Caco-2 (cell line): ENCODE measurements at regions not wholly inside any gene's neighbourhood (a gene's known extent, or its start where the extent isn't known, plus 50 kb on each side); places are given as distances from the start of the nearest gene placed in this dataset.

Experiments used
- BruUV-seq: library from RNA; stranded (reverse); fragments of 400-500 nt; replicated peaks from 2 replicates; lab custom pipeline; 2021; lab: Mats Ljungman, UMichigan
- CTCF ChIA-PET: fragments of 300-600 bp; sonication (Branson Sonifier 250); formaldehyde crosslinking; loops from one replicate; lab custom pipeline; 2022; ENCODE audit warnings: antibody characterized with exemption; lab: Charles Lee
- POLR2A ChIA-PET: fragments of 300-600 bp; sonication (Branson Sonifier 250); formaldehyde crosslinking; loops from one replicate; lab custom pipeline; 2022; ENCODE audit warnings: antibody characterized with exemption; lab: Charles Lee
- DNase-seq, 2 experiments: peaks; one replicate each; pipeline versions ENCODE4 v3.0.0 to v3.0.0-alpha.2; 2020 to 2022
- H3K27me3 ChIP-seq: replicated peaks from 2 replicates; pipeline ENCODE4 v1.6.0; 2011; ENCODE audit warnings: low read length; ENCODE audit not compliant: control insufficient read depth, insufficient read depth
- H3K36me3 ChIP-seq: 2 replicates; pipeline ENCODE4 v1.5.1; 2011; ENCODE audit warnings: low read length; ENCODE audit not compliant: control insufficient read depth, insufficient read depth
- H3K4me1 ChIP-seq: fragments of 250-450 bp; sonication (Bioruptor Pico); 2 replicates; pipeline ENCODE4 v1.5.1; 2020; ENCODE audit warnings: mild to moderate bottlenecking
- H3K4me3 ChIP-seq: 2 replicates; pipeline ENCODE4 v1.5.1; 2011; ENCODE audit warnings: low read depth, mild to moderate bottlenecking, control low read depth, low read length
- H3K9me3 ChIP-seq: fragments of 250-450 bp; sonication (Bioruptor Pico); 2 replicates; pipeline ENCODE4 v1.5.1; 2020; ENCODE audit warnings: mild to moderate bottlenecking, moderate library complexity
- H3K27ac Mint-ChIP-seq: one replicate; pipeline ENCODE4 v1.8.0; 2022; ENCODE audit warnings: mixed read lengths; ENCODE audit not compliant: unreplicated experiment
- H3K27me3 Mint-ChIP-seq: one replicate; pipeline ENCODE4 v1.8.0; 2022; ENCODE audit warnings: mixed read lengths; ENCODE audit not compliant: insufficient read depth, unreplicated experiment
- H3K36me3 Mint-ChIP-seq: one replicate; pipeline ENCODE4 v1.8.0; 2022; ENCODE audit warnings: mild to moderate bottlenecking, mixed read lengths; ENCODE audit not compliant: insufficient read depth, unreplicated experiment
- H3K4me1 Mint-ChIP-seq: one replicate; pipeline ENCODE4 v1.8.0; 2022; ENCODE audit warnings: low read depth, mixed read lengths; ENCODE audit not compliant: unreplicated experiment
- H3K4me3 Mint-ChIP-seq: one replicate; pipeline ENCODE4 v1.8.0; 2022; ENCODE audit warnings: mild to moderate bottlenecking, moderate library complexity, mixed read lengths; ENCODE audit not compliant: unreplicated experiment
- H3K9me3 Mint-ChIP-seq: one replicate; pipeline ENCODE4 v1.8.0; 2022; ENCODE audit warnings: mixed read lengths; ENCODE audit not compliant: unreplicated experiment
- CTCF ChIP-seq, 2 experiments: fragments of 200-600 bp in 1 of 2; IDR thresholded peaks; 1 replicate in 1 of 2; 2 replicates in 1 of 2; pipeline versions ENCODE4 v1.5.1 to v1.8.0; 2011 to 2022; ENCODE audit warnings: antibody characterized with exemption in 1 of 2, control low read depth in 1 of 2, inconsistent platforms in 1 of 2, low read depth in 1 of 2, low read length in 1 of 2, mild to moderate bottlenecking in 1 of 2, moderate library complexity in 1 of 2; ENCODE audit not compliant: insufficient read depth in 1 of 2, severe bottlenecking in 1 of 2, unreplicated experiment in 1 of 2
- intact Hi-C: fragments of 100-400 bp; cut with micrococcal nuclease; formaldehyde crosslinking; loops from one replicate; pipeline ENCODE4 v1.10.0; 2022; ENCODE audit not compliant: unreplicated experiment

DNA sequence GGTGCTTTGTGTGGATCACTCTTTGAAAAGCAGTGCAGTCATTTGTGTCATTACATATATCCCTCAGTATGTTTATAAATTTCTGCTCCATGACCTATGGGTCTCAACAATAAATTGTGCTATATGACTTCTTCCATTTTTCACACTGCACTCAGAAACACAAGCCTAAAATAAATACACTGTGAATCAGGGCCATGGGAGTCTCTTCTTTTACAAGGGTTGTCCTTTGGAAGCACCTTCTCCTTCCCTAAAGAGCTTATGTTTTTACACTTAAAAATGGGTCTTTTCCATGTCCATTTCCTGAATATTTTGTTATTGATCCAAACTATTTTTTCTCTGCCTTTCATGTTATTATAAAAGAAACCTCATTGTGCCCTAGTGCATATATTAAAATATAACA is 108.3 kb upstream of the MEOX2 start:
- intact Hi-C loops: no loop called here
- Mint-ChIP-seq H3K9me3 (no peaks in the 10 kb centered on the region), H3K4me1 (no peaks in the 10 kb centered on the region), H3K27ac (no peak overlapping the region), H3K4me3 (no peak overlapping the region), H3K36me3 (no peaks in the 10 kb centered on the region), H3K27me3 (no peaks in the 10 kb centered on the region)
- no peak for DNase-seq
- H3K9me3 ChIP-seq: peaks cover 4% of the 10 kb centered on the region; the same call in 1 of the 2 replicates
- ChIA-PET POLR2A (no interaction called here), CTCF (no interaction called here)
- H3K4me1 ChIP-seq: no peaks in the 10 kb centered on the region
- no peaks in the 10 kb centered on the region for H3K27me3 ChIP-seq
- no peak for TF ChIP-seq CTCF (IDR thresholded peaks at IDR 0.05; ENCODE audit: insufficient read depth in 1 of 2, low read depth in 1 of 2, low read length in 1 of 2, severe bottlenecking in 1 of 2, unreplicated experiment in 1 of 2)
- no peak overlapping the region for H3K4me3 ChIP-seq
- no TSS peak for BruUV-seq
- H3K36me3 ChIP-seq: no peaks in the 10 kb centered on the region

DNA sequence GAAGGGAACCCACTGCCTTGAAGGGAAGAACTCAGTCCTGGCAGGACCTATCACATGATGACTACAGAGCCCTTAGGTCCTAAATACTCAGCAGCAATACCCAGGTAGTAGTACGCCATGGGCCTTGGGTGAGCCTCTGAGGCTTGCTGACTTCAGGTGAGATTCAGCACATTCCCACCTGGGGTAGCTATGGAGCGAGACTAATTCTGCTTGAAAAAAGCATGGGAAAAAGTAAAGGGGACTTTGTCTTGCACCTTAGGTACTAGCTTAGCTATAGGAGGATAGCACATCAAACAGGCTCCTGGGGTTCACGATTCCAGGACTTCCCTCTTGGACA is 98.2 kb upstream of the MEOX2 start:
- Histone ChIP-seq H3K36me3 (no peaks in the 10 kb centered on the region), H3K4me1 (no peaks in the 10 kb centered on the region), H3K4me3 (no peak overlapping the region), H3K27me3 (no peaks in the 10 kb centered on the region), H3K9me3 (no peaks in the 10 kb centered on the region)
- Mint-ChIP-seq H3K27me3 (no peaks in the 10 kb centered on the region), H3K4me3 (no peak overlapping the region), H3K9me3 (no peaks in the 10 kb centered on the region), H3K36me3 (no peaks in the 10 kb centered on the region), H3K4me1 (peaks cover 6% of the 10 kb centered on the region), H3K27ac (no peak overlapping the region)
- CTCF ChIA-PET: interaction anchor here (0.7 to 2.1 kb wide), 4 partner anchors 55 to 780 kb away, joined by 3 to 10 read pairs (median 5); no protein-coding TSS in a partner anchor
- no peak for TF ChIP-seq CTCF (IDR thresholded peaks at IDR 0.05; ENCODE audit: insufficient read depth in 1 of 2, low read depth in 1 of 2, low read length in 1 of 2, severe bottlenecking in 1 of 2, unreplicated experiment in 1 of 2)
- POLR2A ChIA-PET: no interaction called here
- no peak for DNase-seq
- intact Hi-C loops: loop anchor here (1.0 kb wide), 1 partner anchor 105 kb away; no protein-coding TSS in a partner anchor
- BruUV-seq: no TSS peak

DNA sequence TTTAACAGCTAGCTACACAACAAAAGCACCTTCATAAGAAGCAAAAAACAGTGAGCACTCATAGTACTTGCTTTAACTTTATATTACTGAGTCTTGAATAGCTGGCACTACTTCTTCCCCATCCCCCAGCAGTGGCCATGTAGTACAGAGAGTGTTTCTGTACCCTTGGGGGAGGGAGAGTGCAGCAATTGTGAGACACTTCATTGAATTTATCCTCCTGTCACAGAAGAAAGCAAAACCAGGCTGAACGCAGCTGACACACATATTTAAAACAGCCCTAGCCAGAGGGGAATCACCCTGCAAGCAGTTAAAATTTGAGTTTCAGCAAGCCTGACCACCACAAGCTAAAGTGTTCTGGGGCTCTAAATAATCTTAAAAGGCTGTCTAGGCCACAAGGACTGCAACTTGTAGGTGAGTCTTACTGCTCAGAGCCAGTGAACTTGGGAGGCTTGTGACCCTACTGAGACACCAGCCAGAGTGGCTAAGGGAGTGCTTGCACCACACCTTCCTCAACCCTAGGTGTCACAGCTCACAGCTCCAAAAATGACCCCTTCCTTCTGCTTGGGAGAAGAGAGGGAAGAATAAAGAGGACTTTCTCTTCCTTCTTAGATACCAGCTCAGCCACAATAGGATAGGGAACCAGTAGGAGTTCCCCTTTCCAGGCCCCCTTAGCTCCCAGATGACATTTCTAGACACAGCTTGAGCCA is 97.7 kb upstream of the MEOX2 start:
- H3K27ac Mint-ChIP-seq: no peak overlapping the region
- POLR2A ChIA-PET: no interaction called here
- H3K27me3 Mint-ChIP-seq: no peaks in the 10 kb centered on the region
- Histone ChIP-seq H3K9me3 (no peaks in the 10 kb centered on the region), H3K27me3 (no peaks in the 10 kb centered on the region), H3K36me3 (no peaks in the 10 kb centered on the region), H3K4me3 (no peak overlapping the region), H3K4me1 (no peaks in the 10 kb centered on the region)
- H3K9me3 Mint-ChIP-seq: no peaks in the 10 kb centered on the region
- peak in 1 of 2 experiments; percentile 27 for TF ChIP-seq CTCF (IDR thresholded peaks at IDR 0.05; ENCODE audit: insufficient read depth in 1 of 2, low read depth in 1 of 2, low read length in 1 of 2, severe bottlenecking in 1 of 2, unreplicated experiment in 1 of 2)
- no peaks in the 10 kb centered on the region for H3K36me3 Mint-ChIP-seq
- BruUV-seq: no TSS peak
- H3K4me3 Mint-ChIP-seq: no peak overlapping the region
- CTCF ChIA-PET: interaction anchor here (0.7 to 2.1 kb wide), 3 partner anchors 54 to 780 kb away, joined by 3 to 10 read pairs (median 3); no protein-coding TSS in a partner anchor
- peaks cover 6% of the 10 kb centered on the region for H3K4me1 Mint-ChIP-seq
- intact Hi-C loops: loop anchor here (1.0 kb wide), 1 partner anchor 105 kb away; no protein-coding TSS in a partner anchor
- no peak for DNase-seq
